ENCODE measurements at regions not wholly inside any gene's neighbourhood (a gene's known extent, or its start where the extent isn't known, plus 50 kb on each side); places are given as distances from the start of the nearest gene placed in this dataset.

DNA sequence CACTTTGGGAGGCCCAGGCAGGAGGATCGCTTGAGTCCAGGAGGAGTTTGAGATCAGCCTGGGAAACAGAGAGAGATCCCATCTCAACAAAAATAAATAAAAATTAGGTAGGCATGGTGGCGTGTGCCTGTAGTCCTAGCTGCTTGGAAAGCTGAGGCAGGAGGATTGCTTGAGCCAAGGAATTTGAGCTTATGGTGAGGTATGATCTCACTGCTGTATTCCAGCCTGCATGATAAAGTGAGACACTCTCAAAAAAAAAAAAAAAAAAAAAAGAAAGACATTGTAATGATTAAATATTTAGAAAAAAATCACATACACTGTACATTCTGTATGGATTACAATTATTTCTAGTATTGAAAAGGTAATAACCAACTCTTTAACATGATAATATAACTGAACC lies 87.1 kb downstream of the SLIT2 start:
- Histone ChIP-seq H3K27ac (ENCODE audit: insufficient read depth, low read length, poor library complexity, severe bottlenecking) (no peak overlapping the region), H3K36me3 (ENCODE audit: control insufficient read depth, insufficient read depth, low read length) (no peaks in the 10 kb centered on the region), H3K4me1 (ENCODE audit: control insufficient read depth, insufficient read depth, low read length, poor library complexity, severe bottlenecking) (no peaks in the 10 kb centered on the region), H3K4me3 (ENCODE audit: low read depth, low read length) (no peak overlapping the region), H3K9me3 (ENCODE audit: control insufficient read depth in 2 of 2, low read length in 2 of 2) (no peaks in the 10 kb centered on the region), H3K27me3 (ENCODE audit: control insufficient read depth, insufficient read depth, low read length) (no peaks in the 10 kb centered on the region)
- Mint-ChIP-seq H3K27ac (no peak overlapping the region), H3K27me3 (no peaks in the 10 kb centered on the region), H3K4me1 (no peaks in the 10 kb centered on the region), H3K36me3 (no peaks in the 10 kb centered on the region), H3K4me3 (no peak overlapping the region), H3K9me3 (peaks cover 3 to 11% (median 6%) of the 10 kb centered on the region in 7 donors)
- no peak for DNase-seq
- no peak for ATAC-seq (ENCODE audit: low read depth in 2 of 2)

- Histone ChIP-seq H3K36me3 (ENCODE audit: control insufficient read depth, insufficient read depth, low read length) (no peaks in the 10 kb centered on the region), H3K27me3 (ENCODE audit: control insufficient read depth, insufficient read depth, low read length) (no peaks in the 10 kb centered on the region), H3K4me3 (ENCODE audit: low read depth, low read length) (no peak overlapping the region), H3K4me1 (ENCODE audit: control insufficient read depth, insufficient read depth, low read length, poor library complexity, severe bottlenecking) (no peaks in the 10 kb centered on the region), H3K27ac (ENCODE audit: insufficient read depth, low read length, poor library complexity, severe bottlenecking) (no peak overlapping the region), H3K9me3 (ENCODE audit: control insufficient read depth in 2 of 2, low read length in 2 of 2) (peaks cover 0 to 3% of the 10 kb centered on the region in 2 experiments)
- Mint-ChIP-seq H3K36me3 (no peaks in the 10 kb centered on the region), H3K27me3 (no peaks in the 10 kb centered on the region), H3K4me1 (no peaks in the 10 kb centered on the region), H3K27ac (no peak overlapping the region), H3K9me3 (peaks cover 3 to 19% (median 6%) of the 10 kb centered on the region in 7 donors), H3K4me3 (no peak overlapping the region)
- no peak for DNase-seq
- ATAC-seq (ENCODE audit: low read depth in 2 of 2), result no peak
Observed at GRCh38 chr4:20341134-20341738, 89.5 kb downstream of the SLIT2 start.

DNA sequence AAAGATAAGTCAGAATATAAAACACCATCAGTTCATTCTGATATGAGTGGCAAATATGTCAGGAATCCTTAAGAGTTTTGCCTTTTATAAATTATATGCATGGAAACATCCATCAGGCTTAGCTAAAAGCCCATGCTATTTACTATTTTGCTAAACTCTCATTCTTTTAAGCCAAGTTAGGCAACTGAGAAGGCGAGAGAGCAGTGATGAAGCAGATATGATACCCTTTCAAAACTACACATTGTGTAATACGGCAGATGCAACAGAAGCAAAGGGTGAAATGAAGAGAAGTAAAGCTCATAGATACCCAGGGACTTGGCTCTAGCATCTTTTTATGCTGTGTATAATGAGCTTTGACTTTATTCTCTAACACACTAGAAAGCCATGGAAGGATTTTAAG lies 95.8 kb downstream of the SLIT2 start:
- H3K27me3 ChIP-seq (ENCODE audit: control insufficient read depth, insufficient read depth, low read length), result no peaks in the 10 kb centered on the region
- no peaks in the 10 kb centered on the region for H3K36me3 Mint-ChIP-seq
- no peak overlapping the region for H3K27ac Mint-ChIP-seq
- H3K4me3 Mint-ChIP-seq, result no peak overlapping the region
- DNase-seq (no peak), ATAC-seq (ENCODE audit: low read depth in 2 of 2) (no peak)
- peaks cover 2 to 3% of the 10 kb centered on the region in 2 experiments for H3K9me3 ChIP-seq (ENCODE audit: control insufficient read depth in 2 of 2, low read length in 2 of 2)
- H3K4me1 ChIP-seq (ENCODE audit: control insufficient read depth, insufficient read depth, low read length, poor library complexity, severe bottlenecking), result no peaks in the 10 kb centered on the region
- no peaks in the 10 kb centered on the region for H3K27me3 Mint-ChIP-seq
- peaks cover 0 to 20% (median 8%) of the 10 kb centered on the region in 7 donors for H3K9me3 Mint-ChIP-seq
- H3K27ac ChIP-seq (ENCODE audit: insufficient read depth, low read length, poor library complexity, severe bottlenecking), result no peak overlapping the region
- no peaks in the 10 kb centered on the region for H3K4me1 Mint-ChIP-seq
- H3K4me3 ChIP-seq (ENCODE audit: low read depth, low read length), result no peak overlapping the region
- no peaks in the 10 kb centered on the region for H3K36me3 ChIP-seq (ENCODE audit: control insufficient read depth, insufficient read depth, low read length)

- no peaks in the 10 kb centered on the region for H3K36me3 ChIP-seq (ENCODE audit: control insufficient read depth, insufficient read depth, low read length)
- no peak for DNase-seq
- H3K9me3 Mint-ChIP-seq, result peaks cover 0 to 13% (median 8%) of the 10 kb centered on the region in 7 donors
- no peaks in the 10 kb centered on the region for H3K4me1 ChIP-seq (ENCODE audit: control insufficient read depth, insufficient read depth, low read length, poor library complexity, severe bottlenecking)
- no peaks in the 10 kb centered on the region for H3K27me3 ChIP-seq (ENCODE audit: control insufficient read depth, insufficient read depth, low read length)
- ATAC-seq (ENCODE audit: low read depth in 2 of 2), result no peak
- H3K27ac Mint-ChIP-seq, result no peak overlapping the region
- H3K9me3 ChIP-seq (ENCODE audit: control insufficient read depth in 2 of 2, low read length in 2 of 2), result peaks cover 2 to 3% of the 10 kb centered on the region in 2 experiments
- H3K4me3 Mint-ChIP-seq, result no peak overlapping the region
- no peaks in the 10 kb centered on the region for H3K27me3 Mint-ChIP-seq
- no peaks in the 10 kb centered on the region for H3K4me1 Mint-ChIP-seq
- H3K4me3 ChIP-seq (ENCODE audit: low read depth, low read length), result no peak overlapping the region
- H3K36me3 Mint-ChIP-seq, result no peaks in the 10 kb centered on the region
- H3K27ac ChIP-seq (ENCODE audit: insufficient read depth, low read length, poor library complexity, severe bottlenecking), result no peak overlapping the region
Observed at GRCh38 chr4:20348411-20348810, 96.7 kb downstream of the SLIT2 start.

- peak overlapping the region in 1 of 3 donors; percentile 43 for H3K27ac Mint-ChIP-seq
- no peaks in the 10 kb centered on the region for H3K36me3 Mint-ChIP-seq
- peaks cover 0 to 8% (median 4%) of the 10 kb centered on the region in 7 donors for H3K9me3 Mint-ChIP-seq
- no peaks in the 10 kb centered on the region for H3K27me3 Mint-ChIP-seq
- Histone ChIP-seq H3K9me3 (ENCODE audit: control insufficient read depth in 2 of 2, low read length in 2 of 2) (peaks cover 0 to 2% of the 10 kb centered on the region in 2 experiments), H3K4me1 (ENCODE audit: control insufficient read depth, insufficient read depth, low read length, poor library complexity, severe bottlenecking) (no peaks in the 10 kb centered on the region), H3K4me3 (ENCODE audit: low read depth, low read length) (no peak overlapping the region), H3K36me3 (ENCODE audit: control insufficient read depth, insufficient read depth, low read length) (no peaks in the 10 kb centered on the region), H3K27me3 (ENCODE audit: control insufficient read depth, insufficient read depth, low read length) (no peaks in the 10 kb centered on the region), H3K27ac (ENCODE audit: insufficient read depth, low read length, poor library complexity, severe bottlenecking) (no peak overlapping the region)
- H3K4me1 Mint-ChIP-seq, result no peaks in the 10 kb centered on the region
- ATAC-seq (ENCODE audit: low read depth in 2 of 2) (no peak), DNase-seq (no peak)
- no peak overlapping the region for H3K4me3 Mint-ChIP-seq
Observed at GRCh38 chr4:20351360-20352162, 99.9 kb downstream of the SLIT2 start.

DNA sequence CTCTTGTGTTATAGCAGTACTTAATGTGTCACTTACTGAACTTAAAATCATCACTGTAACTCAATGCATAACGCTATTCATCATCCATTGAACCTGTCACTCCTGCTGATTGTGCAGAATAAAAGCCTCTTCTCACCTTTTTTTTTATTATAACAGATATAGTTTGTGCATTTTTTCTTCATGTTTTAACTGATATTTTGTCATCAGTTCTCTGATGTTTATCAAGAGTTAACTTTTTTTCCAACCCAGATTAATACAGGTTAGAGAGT lies 100.4 kb downstream of the SLIT2 start:
- ATAC-seq (ENCODE audit: low read depth in 2 of 2) (no peak), DNase-seq (no peak)
- H3K4me1 Mint-ChIP-seq, result no peaks in the 10 kb centered on the region
- H3K36me3 Mint-ChIP-seq, result no peaks in the 10 kb centered on the region
- no peaks in the 10 kb centered on the region for H3K27me3 Mint-ChIP-seq
- no peak overlapping the region for H3K4me3 Mint-ChIP-seq
- H3K27ac ChIP-seq (ENCODE audit: insufficient read depth, low read length, poor library complexity, severe bottlenecking), result no peak overlapping the region
- H3K9me3 Mint-ChIP-seq, result peaks cover 0 to 8% (median 4%) of the 10 kb centered on the region in 7 donors
- H3K4me3 ChIP-seq (ENCODE audit: low read depth, low read length), result no peak overlapping the region
- H3K27me3 ChIP-seq (ENCODE audit: control insufficient read depth, insufficient read depth, low read length), result no peaks in the 10 kb centered on the region
- no peak overlapping the region for H3K27ac Mint-ChIP-seq
- no peaks in the 10 kb centered on the region for H3K36me3 ChIP-seq (ENCODE audit: control insufficient read depth, insufficient read depth, low read length)
- H3K4me1 ChIP-seq (ENCODE audit: control insufficient read depth, insufficient read depth, low read length, poor library complexity, severe bottlenecking), result no peaks in the 10 kb centered on the region
- peaks cover 0 to 2% of the 10 kb centered on the region in 2 experiments for H3K9me3 ChIP-seq (ENCODE audit: control insufficient read depth in 2 of 2, low read length in 2 of 2)

GRCh38 chr4:20353646-20354045 lies 101.9 kb downstream of the SLIT2 start:
- no peak overlapping the region for H3K27ac ChIP-seq (ENCODE audit: insufficient read depth, low read length, poor library complexity, severe bottlenecking)
- DNase-seq, result no peak
- H3K27ac Mint-ChIP-seq, result no peak overlapping the region
- peaks cover 0 to 8% (median 4%) of the 10 kb centered on the region in 7 donors for H3K9me3 Mint-ChIP-seq
- peaks cover 0 to 2% of the 10 kb centered on the region in 2 experiments for H3K9me3 ChIP-seq (ENCODE audit: control insufficient read depth in 2 of 2, low read length in 2 of 2)
- H3K27me3 ChIP-seq (ENCODE audit: control insufficient read depth, insufficient read depth, low read length), result no peaks in the 10 kb centered on the region
- peak overlapping the region in 1 of 4 donors; percentile 63 for H3K4me3 Mint-ChIP-seq
- H3K4me1 ChIP-seq (ENCODE audit: control insufficient read depth, insufficient read depth, low read length, poor library complexity, severe bottlenecking), result no peaks in the 10 kb centered on the region
- H3K4me1 Mint-ChIP-seq, result no peaks in the 10 kb centered on the region
- no peaks in the 10 kb centered on the region for H3K27me3 Mint-ChIP-seq
- no peaks in the 10 kb centered on the region for H3K36me3 ChIP-seq (ENCODE audit: control insufficient read depth, insufficient read depth, low read length)
- ATAC-seq (ENCODE audit: low read depth in 2 of 2), result no peak
- H3K4me3 ChIP-seq (ENCODE audit: low read depth, low read length), result no peak overlapping the region
- no peaks in the 10 kb centered on the region for H3K36me3 Mint-ChIP-seq

GRCh38 chr4:20354120-20354519 lies 102.4 kb downstream of the SLIT2 start:
- H3K9me3 ChIP-seq (ENCODE audit: control insufficient read depth in 2 of 2, low read length in 2 of 2), result peaks cover 0 to 2% of the 10 kb centered on the region in 2 experiments
- Mint-ChIP-seq H3K27me3 (no peaks in the 10 kb centered on the region), H3K4me3 (peak overlapping the region in 1 of 4 donors; percentile 63), H3K4me1 (no peaks in the 10 kb centered on the region), H3K36me3 (no peaks in the 10 kb centered on the region), H3K9me3 (peaks cover 2 to 11% (median 6%) of the 10 kb centered on the region in 7 donors), H3K27ac (no peak overlapping the region)
- DNase-seq, result no peak
- H3K27me3 ChIP-seq (ENCODE audit: control insufficient read depth, insufficient read depth, low read length), result no peaks in the 10 kb centered on the region
- H3K4me3 ChIP-seq (ENCODE audit: low read depth, low read length), result no peak overlapping the region
- ATAC-seq (ENCODE audit: low read depth in 2 of 2), result no peak
- no peaks in the 10 kb centered on the region for H3K4me1 ChIP-seq (ENCODE audit: control insufficient read depth, insufficient read depth, low read length, poor library complexity, severe bottlenecking)
- H3K36me3 ChIP-seq (ENCODE audit: control insufficient read depth, insufficient read depth, low read length), result no peaks in the 10 kb centered on the region
- no peak overlapping the region for H3K27ac ChIP-seq (ENCODE audit: insufficient read depth, low read length, poor library complexity, severe bottlenecking)
